Tibial nerve (tissue), 4 donors: ENCODE measurements at regions not wholly inside any gene's neighbourhood (a gene's known extent, or its start where the extent isn't known, plus 50 kb on each side); places are given as distances from the start of the nearest gene placed in this dataset.

Experiments used
- DNase-seq, 2 donors: peaks; one replicate each; pipeline ENCODE4 v3.0.0-alpha.2; 2019; ENCODE audit warnings: low spot score in 2 of 2
- H3K27ac ChIP-seq, 4 donors: fragments of 200-600 bp; sonication (generic) in 3 of 4; one replicate each; pipeline ENCODE4 v1.5.1; 2017 to 2019; ENCODE audit warnings: mild to moderate bottlenecking in 1 of 4
- H3K27me3 ChIP-seq, 2 donors: fragments of 200-600 bp; sonication (generic) in 1 of 2; one replicate each; pipeline versions ENCODE4 v1.5.1 to v1.6.0; 2017 to 2019
- H3K36me3 ChIP-seq, 3 donors: fragments of 200-600 bp; sonication (generic); one replicate each; pipeline ENCODE4 v1.5.1; 2018 to 2019
- H3K4me1 ChIP-seq, 4 donors: fragments of 200-600 bp; sonication (generic) in 3 of 4; one replicate each; pipeline ENCODE4 v1.5.1; 2017 to 2019
- H3K4me3 ChIP-seq, 4 donors: fragments of 200-600 bp; sonication (generic) in 3 of 4; one replicate each; pipeline ENCODE4 v1.5.1; 2017 to 2019; ENCODE audit warnings: mild to moderate bottlenecking in 1 of 4, moderate library complexity in 1 of 4
- H3K9me3 ChIP-seq, 4 donors: fragments of 200-600 bp; sonication (generic) in 3 of 4; one replicate each; pipeline ENCODE4 v1.5.1; 2017 to 2019
- CTCF ChIP-seq, 5 experiments: fragments of 200-600 bp in 3 of 5; fragments of 450-650 bp in 2 of 5; sonication (generic) in 3 of 5; IDR thresholded peaks; one replicate each; pipeline ENCODE4 v1.5.1; 2016 to 2019; ENCODE audit warnings: antibody characterized with exemption in 5 of 5, mild to moderate bottlenecking in 3 of 5, moderate library complexity in 2 of 5
- EP300 ChIP-seq, 2 donors: sonication (generic); formaldehyde crosslinking; IDR thresholded peaks; one replicate each; pipeline ENCODE4 v1.6.1; 2017; ENCODE audit warnings: antibody characterized with exemption in 2 of 2, mild to moderate bottlenecking in 1 of 2
- POLR2A ChIP-seq, 2 donors: fragments of 450-650 bp; IDR thresholded peaks; one replicate each; pipeline ENCODE4 v1.6.1; 2017; ENCODE audit warnings: antibody characterized with exemption in 2 of 2, mild to moderate bottlenecking in 2 of 2, moderate library complexity in 2 of 2
- WGBS, 2 donors: methylation state at CpG; one replicate each; pipeline ENCODE4 v1.1.5; 2018; 5-methylcytosine and 5-hydroxymethylcytosine counted together

- 81 to 83% methylated on average over 2 of the region's 2 CpGs for WGBS, 2 donors
- Histone ChIP-seq H3K9me3 (no peaks in the 10 kb centered on the region), H3K4me1 (no peaks in the 10 kb centered on the region), H3K4me3 (no peak overlapping the region), H3K36me3 (no peaks in the 10 kb centered on the region), H3K27me3 (no peaks in the 10 kb centered on the region), H3K27ac (no peak overlapping the region)
- no peak for DNase-seq
- TF ChIP-seq CTCF (IDR thresholded peaks at IDR 0.05) (no peak), POLR2A (IDR thresholded peaks at IDR 0.05) (no peak), EP300 (IDR thresholded peaks at IDR 0.05) (no peak)
These were observed 1190.1 kb downstream of the CDH12 start for GRCh38 chr5:21663082-21663481.

- H3K27ac ChIP-seq, result no peak overlapping the region
- no peak for DNase-seq
- H3K9me3 ChIP-seq, result no peaks in the 10 kb centered on the region
- H3K4me3 ChIP-seq, result no peak overlapping the region
- 49 to 59% methylated on average over 2 of the region's 2 CpGs for WGBS, 2 donors
- H3K36me3 ChIP-seq, result no peaks in the 10 kb centered on the region
- TF ChIP-seq CTCF (IDR thresholded peaks at IDR 0.05) (no peak), POLR2A (IDR thresholded peaks at IDR 0.05) (no peak), EP300 (IDR thresholded peaks at IDR 0.05) (no peak)
- no peaks in the 10 kb centered on the region for H3K4me1 ChIP-seq
- H3K27me3 ChIP-seq, result no peaks in the 10 kb centered on the region
These were observed 1192.0 kb downstream of the CDH12 start for GRCh38 chr5:21661184-21661583.

- H3K4me3 ChIP-seq, result no peak overlapping the region
- DNase-seq, result no peak
- TF ChIP-seq CTCF (IDR thresholded peaks at IDR 0.05), result no peak
- H3K9me3 ChIP-seq, result no peaks in the 10 kb centered on the region
- WGBS, 2 donors, result 74 to 81% methylated on average over 2 of the region's 2 CpGs
- no peak overlapping the region for H3K27ac ChIP-seq
- H3K36me3 ChIP-seq, result no peaks in the 10 kb centered on the region
- H3K4me1 ChIP-seq, result no peaks in the 10 kb centered on the region
- H3K27me3 ChIP-seq, result no peaks in the 10 kb centered on the region
These were observed 1198.6 kb downstream of the CDH12 start for GRCh38 chr5:21654556-21654955.

DNA sequence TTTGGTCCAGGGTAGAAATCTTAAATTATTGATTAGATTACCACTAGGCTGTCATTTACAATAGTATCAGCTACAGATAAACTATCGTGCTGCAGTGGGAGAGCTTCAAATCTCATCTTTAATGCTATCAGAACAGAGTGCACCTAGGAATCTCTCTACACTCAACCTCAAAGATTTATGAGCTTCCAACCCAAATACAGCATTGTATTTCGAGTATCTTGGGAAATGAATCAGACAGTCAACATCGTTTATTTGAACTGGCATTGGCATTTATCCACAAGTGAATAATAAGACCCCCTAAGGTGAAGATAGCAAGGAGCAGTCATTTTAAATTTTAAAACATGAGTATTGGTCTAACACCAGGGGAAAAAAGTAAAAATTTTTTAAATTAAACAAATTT lies 1203.2 kb downstream of the CDH12 start:
- H3K4me1 ChIP-seq, result no peaks in the 10 kb centered on the region
- DNase-seq, result no peak
- peaks cover 0 to 4% (median 0%) of the 10 kb centered on the region in 4 donors for H3K9me3 ChIP-seq
- 66 to 67% methylated on average over 3 of the region's 3 CpGs for WGBS, 2 donors
- TF ChIP-seq EP300 (IDR thresholded peaks at IDR 0.05), result no peak
- TF ChIP-seq CTCF (IDR thresholded peaks at IDR 0.05), result no peak
- no peak for TF ChIP-seq POLR2A (IDR thresholded peaks at IDR 0.05)
- H3K27me3 ChIP-seq, result no peaks in the 10 kb centered on the region
- no peaks in the 10 kb centered on the region for H3K36me3 ChIP-seq
- no peak overlapping the region for H3K27ac ChIP-seq
- no peak overlapping the region for H3K4me3 ChIP-seq

DNA sequence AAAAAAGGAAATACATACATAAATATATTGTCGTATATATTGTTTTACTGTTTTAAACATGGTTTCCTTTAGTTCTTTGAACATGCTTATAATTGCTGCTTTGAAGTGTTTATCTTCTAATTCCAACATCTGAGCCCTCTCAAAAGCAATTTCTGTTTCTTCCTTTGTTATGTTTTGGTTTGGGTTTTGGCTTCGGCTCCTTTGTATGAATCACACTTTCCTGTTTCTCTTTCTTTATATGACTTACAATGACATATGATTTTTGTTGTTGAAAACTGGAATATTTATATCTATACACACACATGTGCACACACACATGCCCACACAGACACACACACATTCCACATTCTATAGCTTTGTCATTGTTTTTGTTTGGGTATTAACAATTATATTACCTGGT lies 1206.7 kb downstream of the CDH12 start:
- 72% methylated on average over 2 of the region's 2 CpGs for WGBS, 2 donors

More for the DNA sequence above, 1206.7 kb downstream of the CDH12 start:
- no peaks in the 10 kb centered on the region for H3K27me3 ChIP-seq
- H3K36me3 ChIP-seq, result no peaks in the 10 kb centered on the region
- peaks cover 0 to 4% (median 0%) of the 10 kb centered on the region in 4 donors for H3K9me3 ChIP-seq
- no peaks in the 10 kb centered on the region for H3K4me1 ChIP-seq
- no peak overlapping the region for H3K27ac ChIP-seq
- TF ChIP-seq EP300 (IDR thresholded peaks at IDR 0.05) (no peak), POLR2A (IDR thresholded peaks at IDR 0.05) (no peak), CTCF (IDR thresholded peaks at IDR 0.05) (no peak)
- no peak for DNase-seq
- H3K4me3 ChIP-seq, result no peak overlapping the region
